Spleen (tissue), 7 donors: ENCODE measurements at regions not wholly inside any gene's neighbourhood (a gene's known extent, or its start where the extent isn't known, plus 50 kb on each side); places are given as distances from the start of the nearest gene placed in this dataset.

Source experiments
- POLR2A ChIP-seq, 3 donors: fragments of 450-650 bp; IDR thresholded peaks; one replicate each; pipeline ENCODE4 v1.5.1; 2017; ENCODE audit warnings: antibody characterized with exemption in 3 of 3, mild to moderate bottlenecking in 1 of 3
- POLR2AphosphoS5 ChIP-seq, 3 donors: sonication (generic); formaldehyde crosslinking; IDR thresholded peaks; one replicate each; pipeline ENCODE4 v1.5.1; 2017; ENCODE audit warnings: antibody characterized with exemption in 3 of 3
- TF ChIP-seq, protein P1 (sequence below), 11 experiments: fragments of 200-600 bp in 7 of 11; fragments of 450-650 bp in 4 of 11; sonication (generic) in 4 of 11; IDR thresholded peaks in 8 of 11; conservative IDR thresholded peaks in 3 of 11; 1 replicate in 7 of 11; 2 replicates in 4 of 11; pipeline versions ENCODE4 v1.4.0 to v1.8.0; 2016 to 2021; ENCODE audit warnings: antibody characterized with exemption in 11 of 11, inconsistent platforms in 4 of 11, mild to moderate bottlenecking in 1 of 11
- donor health status: DM: no; HTN: no; CAD: no; lungs with moderate emphysema.
- donor health status: DM: no; HTN: no; CAD: no.
- donor health status: DM: no; HTN: no; CAD: no.

DNA sequence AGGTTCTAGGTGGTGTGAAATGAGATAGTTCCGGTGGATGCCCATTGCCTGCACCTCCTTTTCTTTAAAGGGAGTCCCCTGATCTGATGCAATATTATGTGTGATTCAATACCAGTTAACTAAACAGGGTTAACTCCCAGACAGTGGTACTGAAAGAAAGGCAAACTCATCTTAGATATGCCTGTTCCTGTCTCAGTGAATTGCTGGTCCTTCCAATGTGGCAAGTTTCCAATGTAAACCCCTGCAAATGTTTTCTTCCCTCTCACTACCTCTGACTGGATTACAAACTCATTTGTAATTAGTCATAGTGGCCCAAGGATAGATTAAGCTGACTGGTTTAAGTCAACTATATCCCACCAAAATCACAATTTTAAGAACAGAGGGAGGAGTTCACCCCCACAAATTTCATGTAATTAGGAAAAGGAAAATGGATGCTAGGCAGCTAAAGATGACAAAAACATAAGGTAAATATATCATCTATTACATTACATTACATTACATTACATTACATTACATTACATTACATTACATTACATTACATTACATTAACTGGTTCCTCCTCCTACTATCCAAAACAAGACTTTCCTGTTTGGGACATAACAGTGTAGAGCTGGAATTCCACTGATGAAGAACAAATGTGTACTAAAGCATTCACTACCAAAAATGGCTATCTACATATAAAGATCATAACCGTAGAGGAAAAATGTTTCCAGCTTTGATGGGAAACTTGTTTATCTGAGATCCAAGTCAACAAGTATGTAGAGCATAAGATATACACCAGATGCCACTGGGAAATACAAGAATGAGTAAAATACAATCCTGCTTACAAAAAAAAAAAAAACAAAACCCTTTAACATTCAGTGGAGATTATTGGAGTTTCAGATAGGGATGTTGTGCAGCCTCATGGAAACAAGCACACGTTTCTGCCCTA, 121.5 kb upstream of the SNX2 start:
- TF ChIP-seq, protein P1, sequence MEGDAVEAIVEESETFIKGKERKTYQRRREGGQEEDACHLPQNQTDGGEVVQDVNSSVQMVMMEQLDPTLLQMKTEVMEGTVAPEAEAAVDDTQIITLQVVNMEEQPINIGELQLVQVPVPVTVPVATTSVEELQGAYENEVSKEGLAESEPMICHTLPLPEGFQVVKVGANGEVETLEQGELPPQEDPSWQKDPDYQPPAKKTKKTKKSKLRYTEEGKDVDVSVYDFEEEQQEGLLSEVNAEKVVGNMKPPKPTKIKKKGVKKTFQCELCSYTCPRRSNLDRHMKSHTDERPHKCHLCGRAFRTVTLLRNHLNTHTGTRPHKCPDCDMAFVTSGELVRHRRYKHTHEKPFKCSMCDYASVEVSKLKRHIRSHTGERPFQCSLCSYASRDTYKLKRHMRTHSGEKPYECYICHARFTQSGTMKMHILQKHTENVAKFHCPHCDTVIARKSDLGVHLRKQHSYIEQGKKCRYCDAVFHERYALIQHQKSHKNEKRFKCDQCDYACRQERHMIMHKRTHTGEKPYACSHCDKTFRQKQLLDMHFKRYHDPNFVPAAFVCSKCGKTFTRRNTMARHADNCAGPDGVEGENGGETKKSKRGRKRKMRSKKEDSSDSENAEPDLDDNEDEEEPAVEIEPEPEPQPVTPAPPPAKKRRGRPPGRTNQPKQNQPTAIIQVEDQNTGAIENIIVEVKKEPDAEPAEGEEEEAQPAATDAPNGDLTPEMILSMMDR (IDR thresholded peaks at IDR 0.05 in 8 of 11, conservative IDR thresholded peaks at IDR 0.05 in 3 of 11), result no peak
- TF ChIP-seq POLR2A (IDR thresholded peaks at IDR 0.05) (no peak), POLR2AphosphoS5 (IDR thresholded peaks at IDR 0.05) (no peak)
